Vagina (tissue), 2 donors: ENCODE measurements at regions not wholly inside any gene's neighbourhood (a gene's known extent, or its start where the extent isn't known, plus 50 kb on each side); places are given as distances from the start of the nearest gene placed in this dataset.
A peak's percentile ranks its signal among the peaks of the same experiment; 100 is the strongest.

Experiments used
- DNase-seq, 2 donors: peaks; one replicate each; pipeline ENCODE4 v3.0.0-alpha.2; 2017; ENCODE audit errors: extremely low spot score in 2 of 2
- H3K27ac ChIP-seq: fragments of 200-600 bp; sonication (generic); one replicate; pipeline ENCODE4 v1.5.1; 2019
- H3K27me3 ChIP-seq: fragments of 200-600 bp; sonication (generic); one replicate; pipeline ENCODE4 v1.5.1; 2019
- H3K36me3 ChIP-seq, 2 donors: fragments of 200-600 bp; sonication (generic); one replicate each; pipeline ENCODE4 v1.5.1; 2017 to 2019
- H3K4me1 ChIP-seq: fragments of 200-600 bp; sonication (generic); one replicate; pipeline ENCODE4 v1.5.1; 2019
- H3K4me3 ChIP-seq, 2 donors: fragments of 200-600 bp; sonication (generic); 1 replicate in 1 of 2; 2 replicates in 1 of 2; pipeline ENCODE4 v1.5.1; 2016 to 2019
- H3K9me3 ChIP-seq: fragments of 200-600 bp; sonication (generic); one replicate; pipeline ENCODE4 v1.5.1; 2019
- POLR2A ChIP-seq, 2 donors: fragments of 450-650 bp; IDR thresholded peaks; one replicate each; pipeline ENCODE4 v1.6.1; 2017; ENCODE audit warnings: antibody characterized with exemption in 2 of 2, mild to moderate bottlenecking in 2 of 2, moderate library complexity in 2 of 2
- POLR2AphosphoS5 ChIP-seq, 2 donors: sonication (generic); formaldehyde crosslinking; IDR thresholded peaks; one replicate each; pipeline ENCODE4 v1.9.0; 2017; ENCODE audit warnings: antibody characterized with exemption in 2 of 2, mild to moderate bottlenecking in 2 of 2, low read depth in 1 of 2; ENCODE audit not compliant: insufficient read depth in 1 of 2
- intact Hi-C: fragments of 100-400 bp; cut with DNase I; formaldehyde crosslinking; loops from one replicate; pipeline ENCODE4 v1.15.1; 2023
- TF ChIP-seq, protein P1 (sequence below), 3 experiments: fragments of 450-650 bp in 2 of 3; fragments of 200-600 bp in 1 of 3; sonication (generic) in 1 of 3; IDR thresholded peaks; one replicate each; pipeline ENCODE4 v1.5.1; 2017 to 2019; ENCODE audit warnings: antibody characterized with exemption in 3 of 3, mild to moderate bottlenecking in 2 of 3, moderate library complexity in 2 of 3

DNA sequence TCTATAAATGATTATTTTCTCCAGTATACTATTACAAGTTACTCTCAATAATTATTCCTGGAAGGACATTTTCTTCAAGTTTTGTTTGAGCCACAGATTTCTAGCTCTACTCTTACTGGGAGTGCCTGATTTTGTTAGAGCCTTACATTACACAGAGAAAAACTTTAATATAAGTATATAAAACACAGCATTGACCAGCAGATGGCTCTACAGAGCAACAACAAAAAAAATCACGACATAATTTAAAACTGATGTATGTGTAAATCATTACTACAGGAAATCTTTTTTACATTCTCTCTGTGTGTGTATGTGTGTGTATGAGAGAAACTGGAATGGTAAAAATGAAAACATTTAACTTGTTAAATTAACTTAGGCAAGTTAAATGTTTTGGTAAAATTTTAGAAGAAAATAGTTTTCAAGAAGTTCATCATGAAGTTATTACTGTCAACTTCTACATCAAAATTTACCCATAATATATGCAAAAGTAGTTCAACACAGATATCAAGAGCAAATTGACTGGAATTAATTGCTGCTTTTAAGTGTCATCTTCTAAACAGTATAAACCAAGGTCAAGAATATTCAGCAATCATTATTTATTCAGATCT is 103.3 kb downstream of the MDH1 start:
- DNase-seq: no peak
- TF ChIP-seq POLR2AphosphoS5 (IDR thresholded peaks at IDR 0.05; ENCODE audit: insufficient read depth in 1 of 2, low read depth in 1 of 2): peak in 1 of 2 donors; percentile 21
- TF ChIP-seq, protein P1, sequence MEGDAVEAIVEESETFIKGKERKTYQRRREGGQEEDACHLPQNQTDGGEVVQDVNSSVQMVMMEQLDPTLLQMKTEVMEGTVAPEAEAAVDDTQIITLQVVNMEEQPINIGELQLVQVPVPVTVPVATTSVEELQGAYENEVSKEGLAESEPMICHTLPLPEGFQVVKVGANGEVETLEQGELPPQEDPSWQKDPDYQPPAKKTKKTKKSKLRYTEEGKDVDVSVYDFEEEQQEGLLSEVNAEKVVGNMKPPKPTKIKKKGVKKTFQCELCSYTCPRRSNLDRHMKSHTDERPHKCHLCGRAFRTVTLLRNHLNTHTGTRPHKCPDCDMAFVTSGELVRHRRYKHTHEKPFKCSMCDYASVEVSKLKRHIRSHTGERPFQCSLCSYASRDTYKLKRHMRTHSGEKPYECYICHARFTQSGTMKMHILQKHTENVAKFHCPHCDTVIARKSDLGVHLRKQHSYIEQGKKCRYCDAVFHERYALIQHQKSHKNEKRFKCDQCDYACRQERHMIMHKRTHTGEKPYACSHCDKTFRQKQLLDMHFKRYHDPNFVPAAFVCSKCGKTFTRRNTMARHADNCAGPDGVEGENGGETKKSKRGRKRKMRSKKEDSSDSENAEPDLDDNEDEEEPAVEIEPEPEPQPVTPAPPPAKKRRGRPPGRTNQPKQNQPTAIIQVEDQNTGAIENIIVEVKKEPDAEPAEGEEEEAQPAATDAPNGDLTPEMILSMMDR (IDR thresholded peaks at IDR 0.05): peak; percentile 27 to 63 (median 32)
- TF ChIP-seq POLR2A (IDR thresholded peaks at IDR 0.05): no peak
- Histone ChIP-seq H3K27me3 (no peaks in the 10 kb centered on the region), H3K9me3 (no peaks in the 10 kb centered on the region), H3K36me3 (no peaks in the 10 kb centered on the region), H3K4me1 (no peaks in the 10 kb centered on the region), H3K4me3 (no peak overlapping the region), H3K27ac (no peak overlapping the region)
- intact Hi-C loops: no loop called here

DNA sequence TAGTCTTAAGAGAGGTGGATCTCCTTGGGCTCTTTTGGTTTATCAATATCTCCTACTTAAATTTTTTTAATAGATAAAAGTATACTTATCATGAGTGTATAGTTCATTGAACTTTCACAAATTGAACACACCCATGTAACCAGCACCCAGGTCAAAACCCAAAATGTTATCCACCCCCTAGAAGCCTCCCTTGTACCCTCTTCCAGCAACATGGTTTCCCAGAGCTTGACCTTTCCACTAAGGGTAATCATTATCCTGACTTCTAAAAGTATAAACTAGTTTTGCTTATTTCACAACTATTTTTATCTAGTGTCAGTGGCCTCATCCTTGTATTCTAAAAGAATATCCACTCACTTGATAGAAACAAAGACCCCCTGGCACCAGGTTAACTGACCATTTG is 106.8 kb downstream of the MDH1 start:
- no peaks in the 10 kb centered on the region for H3K36me3 ChIP-seq
- intact Hi-C loops: loop anchor here (5.0 kb wide), 1 partner anchor 167 kb away; no protein-coding TSS in a partner anchor
- no peak for DNase-seq
- H3K4me3 ChIP-seq: no peak overlapping the region
- H3K4me1 ChIP-seq: peaks cover 9% of the 10 kb centered on the region
- H3K27ac ChIP-seq: no peak overlapping the region
- no peak for TF ChIP-seq POLR2AphosphoS5 (IDR thresholded peaks at IDR 0.05; ENCODE audit: insufficient read depth in 1 of 2, low read depth in 1 of 2)
- TF ChIP-seq, protein P1 (IDR thresholded peaks at IDR 0.05): no peak
- no peaks in the 10 kb centered on the region for H3K27me3 ChIP-seq
- no peaks in the 10 kb centered on the region for H3K9me3 ChIP-seq

DNA sequence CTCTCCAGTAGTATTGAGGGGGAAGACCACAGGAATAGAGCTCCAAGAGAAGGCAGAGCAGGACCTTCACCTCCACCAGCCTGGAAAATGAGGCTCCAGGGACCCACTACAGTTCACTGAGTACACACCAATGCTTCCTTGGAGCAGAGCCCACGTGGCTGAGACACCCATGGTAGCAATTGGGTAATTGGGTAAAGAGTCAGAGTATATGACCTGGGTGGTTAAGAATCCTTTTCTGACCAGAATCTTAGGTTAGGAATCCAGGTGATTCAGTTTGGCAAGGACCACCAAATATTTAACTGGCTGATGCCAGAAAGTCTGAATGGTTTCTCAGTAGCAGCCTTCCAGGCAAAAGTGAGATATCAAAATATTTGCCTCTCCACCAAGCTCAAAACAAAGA is 107.7 kb downstream of the MDH1 start:
- Histone ChIP-seq H3K9me3 (no peaks in the 10 kb centered on the region), H3K27ac (no peak overlapping the region), H3K27me3 (no peaks in the 10 kb centered on the region), H3K4me1 (peaks cover 9% of the 10 kb centered on the region), H3K4me3 (no peak overlapping the region), H3K36me3 (no peaks in the 10 kb centered on the region)
- intact Hi-C loops: loop anchor here (5.0 kb wide), 1 partner anchor 166 kb away; no protein-coding TSS in a partner anchor
- TF ChIP-seq, protein P1 (IDR thresholded peaks at IDR 0.05): no peak
- TF ChIP-seq POLR2A (IDR thresholded peaks at IDR 0.05): no peak
- DNase-seq: no peak

DNA sequence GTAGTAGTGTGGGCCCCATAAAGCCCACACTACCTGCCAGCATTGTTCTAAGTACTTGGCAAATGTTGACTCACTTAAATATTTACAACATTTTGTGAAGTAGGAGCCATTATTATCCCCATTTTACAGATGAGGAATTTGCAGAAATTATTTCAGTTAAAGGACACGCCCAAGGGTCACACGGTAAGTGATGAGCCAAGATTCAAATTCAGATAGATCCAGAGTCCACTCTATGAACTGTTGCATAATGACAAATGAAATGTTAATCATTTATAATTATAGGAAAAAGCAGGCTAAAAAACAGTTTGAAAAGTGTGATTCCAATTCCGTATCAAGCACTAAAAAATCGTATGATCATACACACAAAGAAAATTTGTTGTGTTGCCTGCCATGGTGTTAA is 108.4 kb downstream of the MDH1 start:
- no peak overlapping the region for H3K27ac ChIP-seq
- intact Hi-C loops: loop anchor here (5.0 kb wide), 1 partner anchor 165 kb away; no protein-coding TSS in a partner anchor
- H3K9me3 ChIP-seq: no peaks in the 10 kb centered on the region
- peaks cover 9% of the 10 kb centered on the region for H3K4me1 ChIP-seq
- no peaks in the 10 kb centered on the region for H3K36me3 ChIP-seq
- H3K27me3 ChIP-seq: no peaks in the 10 kb centered on the region
- DNase-seq: no peak
- no peak for TF ChIP-seq POLR2AphosphoS5 (IDR thresholded peaks at IDR 0.05; ENCODE audit: insufficient read depth in 1 of 2, low read depth in 1 of 2)
- TF ChIP-seq, protein P1 (IDR thresholded peaks at IDR 0.05): no peak
- TF ChIP-seq POLR2A (IDR thresholded peaks at IDR 0.05): no peak
- H3K4me3 ChIP-seq: no peak overlapping the region

DNA sequence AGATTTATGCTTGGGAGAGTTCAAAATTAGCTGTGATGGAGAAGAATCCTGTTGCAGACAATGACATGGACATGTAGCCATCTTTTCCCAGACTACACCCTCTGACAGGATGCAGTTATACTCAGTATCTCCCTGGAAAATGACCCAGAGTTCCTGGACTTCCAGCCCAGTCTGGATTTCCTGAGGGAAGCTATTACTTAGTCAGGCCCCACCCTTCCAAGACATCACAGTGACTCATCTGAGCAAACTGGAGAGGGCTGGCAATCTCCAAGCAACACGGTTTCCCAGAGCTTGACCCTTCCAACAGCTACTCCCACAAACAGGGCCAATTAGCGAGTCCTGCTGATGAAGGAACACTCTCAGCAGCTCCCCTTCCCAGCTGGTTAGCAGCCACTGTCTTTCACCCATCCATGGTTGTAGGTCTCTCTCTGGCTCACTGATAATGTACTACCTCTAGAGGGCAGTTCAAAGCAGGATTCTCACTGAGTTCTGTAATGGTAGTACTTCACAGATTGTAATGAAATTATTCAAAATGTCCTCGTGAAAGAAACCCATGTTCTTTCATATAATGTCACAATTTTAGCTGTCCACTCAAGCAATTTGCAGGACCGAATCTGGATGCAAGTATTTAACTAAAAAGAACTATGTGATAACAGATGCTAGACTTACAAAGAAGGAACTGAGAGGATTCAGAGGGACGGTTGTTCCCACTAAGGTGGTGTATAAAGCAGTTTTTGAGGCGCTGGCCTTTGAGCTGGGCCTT is 110.2 kb downstream of the MDH1 start:
- TF ChIP-seq, protein P1 (IDR thresholded peaks at IDR 0.05): peak in 2 of 3 experiments; percentile 16 to 33
- TF ChIP-seq POLR2A (IDR thresholded peaks at IDR 0.05): no peak
- peak in 1 of 2 donors; percentile 81 for TF ChIP-seq POLR2AphosphoS5 (IDR thresholded peaks at IDR 0.05; ENCODE audit: insufficient read depth in 1 of 2, low read depth in 1 of 2)
- intact Hi-C loops: loop anchor here (5.0 kb wide), 1 partner anchor 163 kb away; no protein-coding TSS in a partner anchor
- Histone ChIP-seq H3K9me3 (no peaks in the 10 kb centered on the region), H3K4me1 (peaks cover 9% of the 10 kb centered on the region), H3K36me3 (no peaks in the 10 kb centered on the region), H3K4me3 (no peak overlapping the region), H3K27ac (peak overlapping the region; percentile 36), H3K27me3 (no peaks in the 10 kb centered on the region)
- peak in 1 of 2 donors; percentile 94 for DNase-seq
